GM12874 (cell line): ENCODE measurements at regions not wholly inside any gene's neighbourhood (a gene's known extent, or its start where the extent isn't known, plus 50 kb on each side); places are given as distances from the start of the nearest gene placed in this dataset.

Source experiments
- TF ChIP-seq, protein P1 (sequence below): IDR thresholded peaks from 2 replicates; pipeline ENCODE4 v1.5.1; 2011; ENCODE audit warnings: low read depth, mild to moderate bottlenecking, control low read depth, low read length, moderate library complexity; ENCODE audit not compliant: insufficient read depth

GRCh38 chr12:58105225-58106119 lies 164.1 kb downstream of the ATP23 start:
- TF ChIP-seq, protein P1, sequence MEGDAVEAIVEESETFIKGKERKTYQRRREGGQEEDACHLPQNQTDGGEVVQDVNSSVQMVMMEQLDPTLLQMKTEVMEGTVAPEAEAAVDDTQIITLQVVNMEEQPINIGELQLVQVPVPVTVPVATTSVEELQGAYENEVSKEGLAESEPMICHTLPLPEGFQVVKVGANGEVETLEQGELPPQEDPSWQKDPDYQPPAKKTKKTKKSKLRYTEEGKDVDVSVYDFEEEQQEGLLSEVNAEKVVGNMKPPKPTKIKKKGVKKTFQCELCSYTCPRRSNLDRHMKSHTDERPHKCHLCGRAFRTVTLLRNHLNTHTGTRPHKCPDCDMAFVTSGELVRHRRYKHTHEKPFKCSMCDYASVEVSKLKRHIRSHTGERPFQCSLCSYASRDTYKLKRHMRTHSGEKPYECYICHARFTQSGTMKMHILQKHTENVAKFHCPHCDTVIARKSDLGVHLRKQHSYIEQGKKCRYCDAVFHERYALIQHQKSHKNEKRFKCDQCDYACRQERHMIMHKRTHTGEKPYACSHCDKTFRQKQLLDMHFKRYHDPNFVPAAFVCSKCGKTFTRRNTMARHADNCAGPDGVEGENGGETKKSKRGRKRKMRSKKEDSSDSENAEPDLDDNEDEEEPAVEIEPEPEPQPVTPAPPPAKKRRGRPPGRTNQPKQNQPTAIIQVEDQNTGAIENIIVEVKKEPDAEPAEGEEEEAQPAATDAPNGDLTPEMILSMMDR, result peak; percentile 9; the same call in 1 of the 2 replicates

GRCh38 chr12:58106195-58106594 lies 164.8 kb downstream of the ATP23 start:
- TF ChIP-seq, protein P1, result no peak

GRCh38 chr12:58117201-58117600 lies 175.8 kb downstream of the ATP23 start:
- TF ChIP-seq, protein P1, result no peak

- TF ChIP-seq, protein P1, result no peak
Measured at GRCh38 chr12:58117667-58118066, 176.3 kb downstream of the ATP23 start.

- TF ChIP-seq, protein P1, result no peak
Measured at GRCh38 chr12:58131986-58132755, 190.8 kb downstream of the ATP23 start.

- TF ChIP-seq, protein P1, result no peak
Measured at GRCh38 chr12:58138424-58138823, 197.1 kb downstream of the ATP23 start.

DNA sequence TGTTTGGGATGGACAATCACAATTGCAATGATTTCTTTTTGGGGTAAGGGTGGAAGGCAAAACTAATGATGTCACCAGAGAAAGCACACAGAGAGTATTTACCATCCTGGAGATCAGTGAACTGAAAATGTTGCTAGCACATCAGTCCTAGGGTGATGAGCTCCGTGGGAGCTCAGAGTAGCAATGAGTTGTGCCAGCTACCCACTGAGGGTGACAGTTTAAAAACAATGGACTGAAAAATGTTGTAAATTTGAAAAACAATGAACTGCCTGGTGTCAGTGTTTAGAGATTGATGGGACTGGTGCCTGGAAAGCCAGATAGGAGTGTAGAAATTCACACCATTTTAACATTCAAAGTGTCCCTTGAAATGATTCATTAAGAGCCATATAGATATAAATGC lies 198.5 kb downstream of the ATP23 start:
- TF ChIP-seq, protein P1, result no peak
